Suprapubic skin (tissue), 4 donors: ENCODE measurements at regions not wholly inside any gene's neighbourhood (a gene's known extent, or its start where the extent isn't known, plus 50 kb on each side); places are given as distances from the start of the nearest gene placed in this dataset.
A peak's percentile ranks its signal among the peaks of the same experiment; 100 is the strongest.
"Not testable (repeated sequence)": the region's sequence is repeated elsewhere in the genome, so short reads cannot be mapped to it uniquely, and the experiment has no call there.

Experiments
- DNase-seq, 2 donors: peaks; one replicate each; pipeline ENCODE4 v3.0.0-alpha.2; 2019; ENCODE audit warnings: low spot score in 2 of 2
- H3K27ac ChIP-seq: fragments of 200-600 bp; sonication (generic); one replicate; pipeline ENCODE4 v1.5.1; 2019
- H3K27me3 ChIP-seq: fragments of 200-600 bp; sonication (generic); one replicate; pipeline ENCODE4 v1.5.1; 2019
- H3K36me3 ChIP-seq: fragments of 200-600 bp; sonication (generic); one replicate; pipeline ENCODE4 v1.5.1; 2019
- H3K4me1 ChIP-seq: fragments of 200-600 bp; sonication (generic); one replicate; pipeline ENCODE4 v1.5.1; 2019
- H3K4me3 ChIP-seq: fragments of 200-600 bp; sonication (generic); one replicate; pipeline ENCODE4 v1.5.1; 2019; ENCODE audit warnings: mild to moderate bottlenecking
- H3K9me3 ChIP-seq: fragments of 200-600 bp; sonication (generic); one replicate; pipeline ENCODE4 v1.5.1; 2019
- CTCF ChIP-seq, 2 donors: fragments of 200-600 bp in 1 of 2; fragments of 450-650 bp in 1 of 2; sonication (generic) in 1 of 2; IDR thresholded peaks; one replicate each; pipeline ENCODE4 v1.5.1; 2016 to 2019; ENCODE audit warnings: antibody characterized with exemption in 2 of 2, mild to moderate bottlenecking in 1 of 2, moderate library complexity in 1 of 2
- EP300 ChIP-seq: sonication (generic); formaldehyde crosslinking; IDR thresholded peaks from one replicate; pipeline ENCODE4 v1.6.1; 2017; ENCODE audit warnings: antibody characterized with exemption
- POLR2A ChIP-seq, 2 donors: fragments of 450-650 bp; IDR thresholded peaks; one replicate each; pipeline ENCODE4 v1.6.1; 2017; ENCODE audit warnings: antibody characterized with exemption in 2 of 2, mild to moderate bottlenecking in 2 of 2, moderate library complexity in 2 of 2
- POLR2AphosphoS5 ChIP-seq, 3 donors: sonication (generic); formaldehyde crosslinking; IDR thresholded peaks; one replicate each; pipeline ENCODE4 v1.6.1; 2017; ENCODE audit warnings: antibody characterized with exemption in 3 of 3
- WGBS: methylation state at CpG from one replicate; pipeline ENCODE4 v1.1.5; 2018; 5-methylcytosine and 5-hydroxymethylcytosine counted together

DNA sequence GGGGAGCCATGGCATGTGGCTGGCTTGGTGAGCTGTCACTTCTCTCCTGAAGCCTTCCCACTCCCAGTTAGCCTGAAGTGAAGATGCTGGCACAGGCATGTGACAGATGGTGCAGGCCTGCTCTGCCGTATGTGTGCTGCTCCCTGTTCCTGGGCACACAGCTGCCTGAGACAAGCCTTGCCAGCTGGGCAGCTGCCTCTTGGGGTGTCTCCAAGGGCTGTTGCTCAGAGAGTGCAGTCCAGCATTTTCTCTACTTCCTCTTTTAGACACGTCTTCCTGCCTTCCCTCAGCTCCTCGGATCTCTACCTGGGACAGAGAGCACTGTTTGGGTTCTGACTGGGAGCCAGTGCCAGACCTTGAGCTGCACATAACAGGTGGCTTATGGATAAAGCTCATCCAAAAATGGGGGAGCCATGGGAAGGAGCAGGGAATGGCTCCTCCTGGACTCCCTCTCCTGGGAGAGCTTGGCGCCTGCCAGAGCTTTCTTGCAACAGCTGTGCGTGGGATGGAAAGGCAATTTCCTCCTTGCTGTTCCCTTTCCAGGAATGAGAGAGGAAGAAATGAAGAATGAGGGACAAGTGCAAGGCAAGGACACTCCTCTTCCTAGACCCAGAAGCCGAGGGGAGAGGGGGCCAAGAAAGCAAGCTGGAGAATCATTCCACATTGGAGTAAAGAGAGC lies 132.9 kb downstream of the MSL3 start:
- H3K4me1 ChIP-seq, result no peaks in the 10 kb centered on the region
- H3K9me3 ChIP-seq, result no peaks in the 10 kb centered on the region
- no peaks in the 10 kb centered on the region for H3K27me3 ChIP-seq
- no peak overlapping the region for H3K27ac ChIP-seq
- no peaks in the 10 kb centered on the region for H3K36me3 ChIP-seq
- no peak overlapping the region for H3K4me3 ChIP-seq
- peak in 1 of 2 donors; percentile 59 for DNase-seq
- 27% methylated on average over 6 of the region's 6 CpGs for WGBS
- no peak for TF ChIP-seq POLR2AphosphoS5 (IDR thresholded peaks at IDR 0.05)
- TF ChIP-seq POLR2A (IDR thresholded peaks at IDR 0.05), result no peak
- no peak for TF ChIP-seq CTCF (IDR thresholded peaks at IDR 0.05)
- no peak for TF ChIP-seq EP300

GRCh38 chrX:11893933-11894710 lies 136.1 kb downstream of the MSL3 start:
- Histone ChIP-seq H3K27ac (no peak overlapping the region), H3K9me3 (no peaks in the 10 kb centered on the region), H3K27me3 (no peaks in the 10 kb centered on the region), H3K4me3 (no peak overlapping the region), H3K4me1 (no peaks in the 10 kb centered on the region), H3K36me3 (no peaks in the 10 kb centered on the region)
- no peak for TF ChIP-seq POLR2AphosphoS5 (IDR thresholded peaks at IDR 0.05)
- no peak for TF ChIP-seq EP300
- TF ChIP-seq POLR2A (IDR thresholded peaks at IDR 0.05), result no peak
- TF ChIP-seq CTCF (IDR thresholded peaks at IDR 0.05), result no peak
- WGBS, result 61% methylated on average over 3 of the region's 3 CpGs
- no peak for DNase-seq

DNA sequence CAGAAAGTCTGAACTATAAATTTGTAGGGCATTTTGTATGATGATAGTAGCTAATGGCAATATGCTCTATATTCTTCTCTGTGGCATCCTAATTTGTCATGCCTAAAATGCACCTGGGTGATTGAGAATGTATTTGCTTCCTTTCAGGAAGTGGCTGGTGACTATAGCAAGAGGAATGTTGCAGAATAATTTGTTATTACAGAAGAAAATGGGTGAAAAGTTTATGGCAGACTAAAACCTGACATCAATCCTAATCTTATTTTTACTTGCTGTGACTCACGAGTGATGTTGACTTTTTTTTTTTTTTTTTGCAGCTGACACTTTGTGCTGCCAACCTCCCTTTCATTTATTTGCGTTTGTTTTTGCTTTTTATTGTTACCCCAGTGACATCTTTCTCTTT lies 141.1 kb downstream of the MSL3 start:
- Histone ChIP-seq H3K27ac (no peak overlapping the region), H3K9me3 (no peaks in the 10 kb centered on the region), H3K4me1 (no peaks in the 10 kb centered on the region), H3K4me3 (no peak overlapping the region), H3K36me3 (no peaks in the 10 kb centered on the region), H3K27me3 (no peaks in the 10 kb centered on the region)
- TF ChIP-seq POLR2A (IDR thresholded peaks at IDR 0.05) (no peak), POLR2AphosphoS5 (IDR thresholded peaks at IDR 0.05) (no peak), EP300 (no peak), CTCF (IDR thresholded peaks at IDR 0.05) (no peak)
- 9% methylated on average over 2 of the region's 2 CpGs for WGBS
- no peak for DNase-seq

GRCh38 chrX:11905933-11906332 lies 147.9 kb downstream of the MSL3 start:
- H3K4me1 ChIP-seq, H3K27me3 ChIP-seq, DNase-seq, H3K9me3 ChIP-seq, H3K4me3 ChIP-seq, H3K36me3 ChIP-seq, H3K27ac ChIP-seq: not testable (repeated sequence)
- 76% methylated on average over 3 of the region's 3 CpGs for WGBS

DNA sequence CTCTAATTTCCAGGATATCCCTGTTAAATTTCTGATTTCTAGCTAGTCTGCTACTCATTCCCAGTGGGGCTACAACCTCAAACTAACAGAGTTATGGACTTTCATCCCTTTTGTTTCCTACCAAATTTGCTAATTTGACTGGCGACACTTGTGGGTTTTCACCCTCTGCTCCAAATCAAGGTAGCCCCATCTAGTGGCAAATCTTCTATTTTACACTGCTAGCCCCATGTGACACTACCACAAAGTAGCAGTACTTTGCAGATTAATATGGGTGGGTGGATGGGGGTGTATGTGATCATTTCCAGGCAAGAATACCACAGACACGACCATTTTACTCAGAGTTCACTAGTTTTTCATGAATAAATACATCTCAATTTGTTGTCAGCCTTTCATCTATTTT lies 150.3 kb downstream of the MSL3 start:
- Histone ChIP-seq H3K4me3 (no peak overlapping the region), H3K4me1 (no peaks in the 10 kb centered on the region), H3K9me3 (no peaks in the 10 kb centered on the region), H3K27ac (no peak overlapping the region), H3K27me3 (no peaks in the 10 kb centered on the region), H3K36me3 (no peaks in the 10 kb centered on the region)
- 10% methylated on average over 2 of the region's 2 CpGs for WGBS
- no peak for TF ChIP-seq CTCF (IDR thresholded peaks at IDR 0.05)
- no peak for TF ChIP-seq EP300
- no peak for TF ChIP-seq POLR2AphosphoS5 (IDR thresholded peaks at IDR 0.05)
- TF ChIP-seq POLR2A (IDR thresholded peaks at IDR 0.05), result no peak
- DNase-seq, result no peak
